Kidney (tissue), 13 donors: ENCODE measurements at regions not wholly inside any gene's neighbourhood (a gene's known extent, or its start where the extent isn't known, plus 50 kb on each side); places are given as distances from the start of the nearest gene placed in this dataset.
A peak's percentile ranks its signal among the peaks of the same experiment; 100 is the strongest.

Experiments
- DNase-seq, 5 donors: peaks; one replicate each; pipeline ENCODE4 v3.0.0-alpha.2; 2013 to 2020
- FAIRE-seq: peaks from 2 replicates; lab custom pipeline; 2012; peaks lifted over from hg19 to GRCh38; lab: Jason Lieb, UNC
- H3K27ac ChIP-seq, 2 donors: one replicate each; pipeline ENCODE4 v1.7.0; 2013; ENCODE audit warnings: low read depth in 2 of 2, low read length in 2 of 2, inconsistent platforms in 1 of 2
- H3K27me3 ChIP-seq: one replicate; pipeline ENCODE4 v1.7.1; 2013; ENCODE audit warnings: low read length, inconsistent platforms; ENCODE audit not compliant: control insufficient read depth, insufficient read depth
- H3K36me3 ChIP-seq, 3 donors: one replicate each; pipeline versions ENCODE4 v1.7.0 to v1.7.1; 2013; ENCODE audit warnings: low read length in 3 of 3, control low read depth in 1 of 3, inconsistent platforms in 1 of 3; ENCODE audit not compliant: insufficient read depth in 3 of 3, control insufficient read depth in 2 of 3
- H3K4me1 ChIP-seq, 3 donors: one replicate each; pipeline versions ENCODE4 v1.7.0 to v1.7.1; 2013; ENCODE audit warnings: low read length in 3 of 3, inconsistent platforms in 1 of 3, low read depth in 1 of 3; ENCODE audit not compliant: control insufficient read depth in 2 of 3, insufficient read depth in 2 of 3
- H3K4me3 ChIP-seq, 3 donors: one replicate each; pipeline versions ENCODE4 v1.7.0 to v1.8.1; 2013; ENCODE audit warnings: low read length in 3 of 3, control low read depth in 1 of 3, inconsistent platforms in 1 of 3
- H3K9ac ChIP-seq, 3 donors: one replicate each; pipeline versions ENCODE4 v1.7.0 to v1.7.1; 2013; ENCODE audit warnings: low read length in 3 of 3, control low read depth in 1 of 3, inconsistent platforms in 1 of 3
- H3K9me3 ChIP-seq, 3 donors: one replicate each; pipeline versions ENCODE4 v1.7.0 to v1.7.1; 2013; ENCODE audit warnings: low read length in 3 of 3, control low read depth in 1 of 3, inconsistent platforms in 1 of 3; ENCODE audit not compliant: control insufficient read depth in 2 of 3, insufficient read depth in 1 of 3
- CTCF ChIP-seq: IDR thresholded peaks from 3 replicates; pipeline ENCODE4 v1.5.1; 2012; ENCODE audit warnings: mild to moderate bottlenecking, moderate library complexity, borderline replicate concordance; ENCODE audit not compliant: insufficient read depth; ENCODE audit errors: extremely low read depth
- intact Hi-C: fragments of 100-400 bp; cut with DNase I; formaldehyde crosslinking; loops from one replicate; pipeline ENCODE4 v1.11.1; 2022
- donor health status: control.
- donor health status: control.
- donor health status: control.
- donor health status: control.
- donor health status: control.
- donor health status: DM: yes; HTN: yes; CAD: no.
- donor health status: Normal renal cell carcinoma (clear cell type).

DNA sequence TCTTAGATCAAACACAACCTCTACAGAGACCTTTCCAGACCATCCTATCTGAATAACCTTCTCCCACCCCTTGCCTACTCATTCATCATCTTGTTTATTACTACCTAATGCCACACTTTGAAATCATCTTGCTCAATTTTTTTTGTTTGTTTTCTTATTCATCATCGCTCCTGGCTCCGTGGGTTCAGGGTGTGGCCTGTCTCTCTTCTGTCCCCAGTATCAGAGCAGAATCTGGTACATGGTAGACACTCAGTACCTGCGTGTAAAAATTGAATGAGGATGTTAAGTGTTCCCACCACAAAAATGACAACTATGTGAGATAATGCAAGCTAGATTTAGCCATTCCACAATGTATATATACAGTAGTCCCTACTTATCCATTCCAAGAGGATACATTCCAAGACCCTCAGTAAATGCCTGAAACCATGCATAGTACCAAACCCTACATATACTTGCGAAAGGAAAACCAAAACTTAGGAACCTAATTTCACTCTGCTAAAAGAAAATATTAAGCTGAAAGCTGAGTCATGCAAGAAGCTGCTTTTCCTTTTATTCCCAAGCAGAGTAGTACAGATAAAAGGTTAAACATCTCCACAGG lies 72.1 kb upstream of the SEC61G start:
- H3K4me1 ChIP-seq = no peaks in the 10 kb centered on the region
- H3K4me3 ChIP-seq = no peak overlapping the region
- no peak for FAIRE-seq
- no peaks in the 10 kb centered on the region for H3K36me3 ChIP-seq
- intact Hi-C loops = no loop called here
- H3K9me3 ChIP-seq = no peaks in the 10 kb centered on the region
- no peak overlapping the region for H3K27ac ChIP-seq
- no peaks in the 10 kb centered on the region for H3K27me3 ChIP-seq
- TF ChIP-seq CTCF = no peak
- H3K9ac ChIP-seq = no peak overlapping the region
- DNase-seq = no peak

DNA sequence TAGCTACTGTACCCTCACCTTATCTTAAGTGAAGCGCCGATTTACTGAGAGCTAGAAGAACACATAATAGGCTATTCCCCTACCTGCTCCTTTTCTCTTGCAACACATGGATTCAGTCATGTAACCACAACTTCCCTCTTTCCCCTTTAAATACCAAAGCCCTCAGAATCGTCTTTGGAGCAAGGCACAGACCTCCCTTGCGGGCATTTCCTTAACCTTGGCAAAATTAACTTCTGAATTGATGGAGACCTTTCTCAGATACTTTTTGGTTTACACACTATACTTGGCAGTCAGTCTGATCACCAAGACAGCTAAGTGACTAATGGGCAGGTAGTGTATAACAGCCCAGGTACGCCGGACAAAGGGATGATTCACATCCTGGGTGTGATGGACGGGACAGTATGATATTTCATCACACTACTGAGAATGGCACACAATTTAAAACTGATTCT lies 72.7 kb upstream of the SEC61G start:
- H3K27me3 ChIP-seq = no peaks in the 10 kb centered on the region
- no peak overlapping the region for H3K4me3 ChIP-seq
- DNase-seq (no peak), FAIRE-seq (no peak)
- no peaks in the 10 kb centered on the region for H3K4me1 ChIP-seq
- intact Hi-C loops = no loop called here
- no peak overlapping the region for H3K9ac ChIP-seq
- TF ChIP-seq CTCF = no peak
- no peak overlapping the region for H3K27ac ChIP-seq
- no peaks in the 10 kb centered on the region for H3K9me3 ChIP-seq
- no peaks in the 10 kb centered on the region for H3K36me3 ChIP-seq

DNA sequence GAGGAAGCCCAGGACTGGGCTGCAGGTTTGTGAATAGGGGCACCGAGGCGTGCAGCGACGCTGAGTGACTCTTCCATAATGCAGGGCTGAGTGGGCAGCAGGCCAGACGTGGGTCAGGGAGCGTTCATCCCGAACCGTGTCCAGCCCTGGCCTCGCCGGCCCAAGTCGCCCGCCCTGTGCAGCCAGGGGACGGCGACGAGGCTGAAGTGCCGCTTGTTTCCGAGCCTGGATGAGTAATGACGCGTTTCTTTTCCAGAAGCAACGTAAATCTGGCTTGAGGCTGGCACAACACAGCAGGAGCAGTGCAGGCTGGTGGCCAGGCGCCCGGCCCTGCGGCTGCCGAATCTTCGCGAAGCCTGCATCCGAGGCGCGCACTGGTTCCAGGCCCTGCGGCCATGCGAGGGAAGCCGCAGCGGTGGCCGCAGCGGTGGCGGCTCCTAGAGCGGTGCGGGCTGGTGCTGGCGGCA lies 74.0 kb upstream of the SEC61G start:
- Histone ChIP-seq H3K27me3 (no peaks in the 10 kb centered on the region), H3K4me3 (no peak overlapping the region), H3K9me3 (no peaks in the 10 kb centered on the region), H3K9ac (no peak overlapping the region), H3K36me3 (no peaks in the 10 kb centered on the region), H3K4me1 (no peaks in the 10 kb centered on the region), H3K27ac (no peak overlapping the region)
- DNase-seq = peak; percentile 29 to 93 (median 40)
- intact Hi-C loops = no loop called here
- no peak for TF ChIP-seq CTCF
- no peak for FAIRE-seq

DNA sequence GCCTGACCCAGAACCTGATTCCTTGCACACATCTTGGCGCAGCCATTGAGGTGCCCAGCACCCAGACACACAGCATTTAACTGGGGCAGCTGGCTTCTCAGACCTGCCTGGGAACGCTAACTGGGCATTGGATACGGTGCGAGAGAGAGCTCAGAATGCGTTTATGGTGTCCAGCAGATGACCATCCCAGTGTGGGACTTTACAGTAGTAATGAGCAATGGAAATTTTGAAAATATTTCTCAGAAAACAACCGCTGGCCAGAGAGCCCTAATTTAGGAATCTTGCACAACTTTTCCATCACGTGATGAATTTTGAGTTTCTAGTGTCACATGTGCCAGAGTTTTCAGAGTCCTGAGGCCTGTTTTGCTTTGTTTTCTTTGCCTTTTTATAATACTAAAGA lies 78.2 kb upstream of the SEC61G start:
- Histone ChIP-seq H3K4me3 (no peak overlapping the region), H3K27me3 (no peaks in the 10 kb centered on the region), H3K9me3 (no peaks in the 10 kb centered on the region), H3K9ac (no peak overlapping the region), H3K36me3 (no peaks in the 10 kb centered on the region), H3K4me1 (peaks cover 0 to 3% (median 0%) of the 10 kb centered on the region in 3 donors), H3K27ac (no peak overlapping the region)
- intact Hi-C loops = no loop called here
- TF ChIP-seq CTCF = no peak
- no peak for DNase-seq
- no peak for FAIRE-seq
